Coronary artery (tissue), 2 donors: ENCODE measurements at regions not wholly inside any gene's neighbourhood (a gene's known extent, or its start where the extent isn't known, plus 50 kb on each side); places are given as distances from the start of the nearest gene placed in this dataset.
"Not testable (repeated sequence)": the region's sequence is repeated elsewhere in the genome, so short reads cannot be mapped to it uniquely, and the experiment has no call there.

Source experiments
- DNase-seq: peaks from one replicate; pipeline ENCODE4 v3.0.0-alpha.2; 2017; ENCODE audit warnings: low spot score
- H3K27ac ChIP-seq, 2 donors: fragments of 200-600 bp; sonication (generic); one replicate each; pipeline ENCODE4 v1.5.1; 2016 to 2019
- H3K4me3 ChIP-seq: fragments of 200-600 bp; sonication (generic); 2 replicates; pipeline ENCODE4 v1.5.1; 2016; ENCODE audit warnings: mild to moderate bottlenecking, moderate library complexity
- TF ChIP-seq, protein P1 (sequence below): fragments of 200-600 bp; sonication (generic); IDR thresholded peaks from one replicate; pipeline ENCODE4 v1.5.1; 2019; ENCODE audit warnings: antibody characterized with exemption

DNA sequence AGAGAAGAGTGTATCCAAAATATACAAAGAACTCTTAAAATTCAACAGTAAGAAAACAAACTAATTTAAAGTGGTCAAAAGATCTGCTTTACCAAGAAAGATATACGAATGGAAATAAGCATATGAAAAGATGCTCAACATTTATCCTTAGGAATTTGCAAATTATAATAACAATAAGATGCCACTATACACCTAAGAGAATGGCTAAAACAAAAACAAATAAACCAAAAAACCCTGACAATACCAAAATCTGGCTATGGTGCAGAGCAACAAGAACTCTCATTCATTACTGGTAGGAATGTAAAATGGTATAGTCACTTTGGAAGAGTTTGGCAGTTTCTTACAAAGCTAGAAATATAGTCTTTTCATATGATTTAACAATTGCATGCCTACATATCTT, 545.7 kb upstream of the AGA start:
- no peak for DNase-seq
- TF ChIP-seq, protein P1, sequence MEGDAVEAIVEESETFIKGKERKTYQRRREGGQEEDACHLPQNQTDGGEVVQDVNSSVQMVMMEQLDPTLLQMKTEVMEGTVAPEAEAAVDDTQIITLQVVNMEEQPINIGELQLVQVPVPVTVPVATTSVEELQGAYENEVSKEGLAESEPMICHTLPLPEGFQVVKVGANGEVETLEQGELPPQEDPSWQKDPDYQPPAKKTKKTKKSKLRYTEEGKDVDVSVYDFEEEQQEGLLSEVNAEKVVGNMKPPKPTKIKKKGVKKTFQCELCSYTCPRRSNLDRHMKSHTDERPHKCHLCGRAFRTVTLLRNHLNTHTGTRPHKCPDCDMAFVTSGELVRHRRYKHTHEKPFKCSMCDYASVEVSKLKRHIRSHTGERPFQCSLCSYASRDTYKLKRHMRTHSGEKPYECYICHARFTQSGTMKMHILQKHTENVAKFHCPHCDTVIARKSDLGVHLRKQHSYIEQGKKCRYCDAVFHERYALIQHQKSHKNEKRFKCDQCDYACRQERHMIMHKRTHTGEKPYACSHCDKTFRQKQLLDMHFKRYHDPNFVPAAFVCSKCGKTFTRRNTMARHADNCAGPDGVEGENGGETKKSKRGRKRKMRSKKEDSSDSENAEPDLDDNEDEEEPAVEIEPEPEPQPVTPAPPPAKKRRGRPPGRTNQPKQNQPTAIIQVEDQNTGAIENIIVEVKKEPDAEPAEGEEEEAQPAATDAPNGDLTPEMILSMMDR = no peak
- no peak overlapping the region for H3K4me3 ChIP-seq
- no peak overlapping the region for H3K27ac ChIP-seq

DNA sequence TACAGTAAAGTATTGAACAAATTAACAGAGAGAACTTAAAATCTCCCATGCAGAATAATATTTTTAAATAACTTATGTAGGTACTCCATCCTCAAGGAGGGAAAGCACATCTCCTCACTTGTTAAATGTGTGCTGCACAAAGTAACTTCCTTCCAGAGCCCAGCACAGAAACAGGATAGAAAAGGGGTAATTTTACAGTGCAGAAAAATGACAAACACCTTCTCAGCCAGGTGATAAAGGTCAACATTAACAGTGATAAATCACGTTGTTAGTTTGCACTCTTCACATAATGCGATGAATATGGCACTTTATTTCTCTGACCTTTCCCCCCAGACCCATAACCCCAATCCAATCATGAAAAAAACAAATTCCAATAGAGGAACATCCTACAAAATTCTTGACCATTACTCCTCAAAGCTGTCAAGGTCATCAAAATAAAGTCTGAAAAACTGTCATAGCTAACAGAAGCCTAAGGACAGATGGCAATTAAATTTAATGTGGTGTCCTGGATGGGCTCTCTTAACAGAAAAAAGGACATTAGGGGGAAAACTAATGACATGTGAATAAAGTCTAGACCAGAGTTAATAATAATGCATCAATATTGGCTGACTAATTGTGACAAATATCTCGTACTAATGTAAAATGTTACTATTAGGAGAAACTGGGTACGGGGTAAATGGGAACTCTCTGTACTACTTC, 547.4 kb upstream of the AGA start:
- TF ChIP-seq, protein P1 = no peak
- H3K27ac ChIP-seq = no peak overlapping the region
- H3K4me3 ChIP-seq = no peak overlapping the region
- DNase-seq = no peak

DNA sequence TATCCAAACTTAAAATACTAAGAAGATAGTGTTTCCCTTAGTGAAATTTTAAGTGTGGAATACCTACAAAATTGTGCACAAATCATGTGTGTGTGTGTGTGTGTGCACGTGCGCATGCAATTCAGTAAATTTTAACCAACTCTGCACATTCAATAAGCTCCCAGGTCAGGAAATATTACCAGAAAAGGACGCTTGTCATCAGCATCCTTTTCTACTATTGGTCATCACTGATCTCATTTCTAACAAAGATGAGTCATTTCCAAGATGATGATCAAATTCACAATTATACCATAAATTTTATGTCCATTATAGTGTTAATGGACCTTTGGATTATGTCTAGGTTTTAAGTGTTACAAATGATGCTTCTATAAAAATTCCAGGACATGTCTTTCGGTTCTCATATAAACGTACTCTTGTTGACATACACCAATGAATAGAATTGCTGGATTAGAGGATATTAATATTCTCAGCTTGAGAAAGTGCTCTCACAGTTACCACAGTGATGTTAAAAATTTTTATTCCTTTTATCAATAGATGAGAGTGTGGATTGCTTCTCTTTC, 560.9 kb upstream of the AGA start:
- TF ChIP-seq, protein P1 = no peak
- DNase-seq = no peak
- H3K4me3 ChIP-seq = no peak overlapping the region

DNA sequence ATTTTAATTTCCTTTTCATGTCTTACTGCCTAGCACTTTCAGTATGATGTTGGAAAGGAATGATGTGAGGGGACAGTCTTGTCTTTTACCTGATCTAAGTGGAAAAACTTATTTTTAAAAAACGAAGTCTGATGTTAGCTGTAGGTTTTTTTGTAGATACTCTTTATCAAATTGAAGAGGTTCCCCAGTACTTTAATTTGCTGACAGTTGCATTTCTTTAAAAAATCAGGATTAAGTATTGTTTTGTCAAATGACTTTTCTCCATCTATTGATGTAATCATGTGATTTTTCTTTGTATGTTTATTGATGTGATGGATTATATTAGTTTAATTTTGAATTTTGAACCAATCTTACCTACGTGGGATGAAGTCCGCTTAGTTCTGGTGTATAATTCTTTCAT, 568.4 kb upstream of the AGA start:
- DNase-seq = no peak
- Histone ChIP-seq H3K27ac (no peak overlapping the region), H3K4me3 (no peak overlapping the region)
- TF ChIP-seq, protein P1 = no peak

More for the DNA sequence above, 560.9 kb upstream of the AGA start:
- H3K27ac ChIP-seq = no peak overlapping the region

DNA sequence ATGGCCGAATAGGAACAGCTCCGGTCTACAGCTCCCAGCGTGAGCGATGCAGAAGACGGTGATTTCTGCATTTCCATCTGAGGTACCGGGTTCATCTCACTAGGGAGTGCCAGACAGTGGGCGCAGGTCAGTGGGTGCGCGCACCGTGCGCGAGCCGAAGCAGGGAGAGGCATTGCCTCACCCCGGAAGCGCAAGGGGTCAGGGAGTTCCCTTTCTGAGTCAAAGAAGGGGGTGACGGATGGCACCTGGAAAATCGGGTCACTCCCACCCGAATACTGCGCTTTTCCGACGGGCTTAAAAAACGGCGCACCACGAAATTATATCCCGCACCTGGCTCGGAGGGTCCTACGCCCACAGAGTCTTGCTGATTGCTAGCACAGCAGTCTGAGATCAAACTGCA, 572.8 kb upstream of the AGA start:
- H3K27ac ChIP-seq, DNase-seq: not testable (repeated sequence)

DNA sequence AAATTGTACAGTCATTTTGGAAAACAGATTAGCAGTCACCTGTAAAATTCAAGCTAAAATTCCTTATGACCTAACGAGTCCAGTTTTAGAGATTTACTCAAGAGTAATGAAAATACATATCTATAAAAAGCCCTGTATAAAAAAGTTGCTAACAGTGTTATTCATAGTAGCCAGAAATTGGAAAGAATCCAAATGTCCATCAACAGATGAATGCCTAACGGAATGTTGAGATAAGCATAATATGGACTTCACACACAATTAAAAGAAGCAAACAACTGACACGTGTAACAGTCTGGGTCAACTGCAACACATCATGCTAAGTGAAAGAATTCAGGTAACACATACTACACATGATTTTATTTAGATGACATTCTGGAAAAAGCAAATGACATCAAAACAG, 584.8 kb upstream of the AGA start:
- Histone ChIP-seq H3K27ac (no peak overlapping the region), H3K4me3 (no peak overlapping the region)
- TF ChIP-seq, protein P1 = no peak
- no peak for DNase-seq

More for the DNA sequence above, 572.8 kb upstream of the AGA start:
- H3K4me3 ChIP-seq = not testable (repeated sequence)

DNA sequence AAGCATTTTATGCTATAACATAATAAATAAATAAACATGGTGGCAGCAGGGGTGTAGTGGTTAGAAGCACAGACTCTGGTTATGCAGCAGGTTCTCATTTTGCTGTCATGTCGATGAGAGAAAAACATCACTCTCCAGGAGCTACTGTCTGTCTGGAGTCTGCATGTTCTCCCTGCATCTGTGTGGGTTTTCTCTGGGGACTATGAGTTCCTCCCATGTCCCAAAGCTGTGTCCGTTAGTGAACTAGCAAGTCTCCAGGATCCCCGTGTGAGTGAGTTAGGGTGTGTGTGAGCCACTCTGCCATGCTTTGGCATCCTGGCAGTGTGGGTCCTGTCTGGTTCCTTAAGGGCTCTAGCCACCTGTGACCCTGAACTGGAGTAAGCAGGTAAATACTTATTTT, 585.6 kb upstream of the AGA start:
- H3K27ac ChIP-seq = no peak overlapping the region
- no peak overlapping the region for H3K4me3 ChIP-seq
- no peak for DNase-seq
- TF ChIP-seq, protein P1 = no peak
